Hepatocyte (in vitro differentiated cells): ENCODE measurements at regions not wholly inside any gene's neighbourhood (a gene's known extent, or its start where the extent isn't known, plus 50 kb on each side); places are given as distances from the start of the nearest gene placed in this dataset.

Source experiments
- CTCF ChIP-seq: fragments of 200-600 bp; sonication (generic); IDR thresholded peaks from 2 replicates; pipeline ENCODE4 v1.5.1; 2016; ENCODE audit warnings: antibody characterized with exemption, mild to moderate bottlenecking; ENCODE audit not compliant: poor library complexity
- EZH2 ChIP-seq: fragments of 200-600 bp; sonication (generic); IDR thresholded peaks from 2 replicates; pipeline ENCODE4 v1.6.1; 2016; ENCODE audit warnings: antibody characterized with exemption, mild to moderate bottlenecking, borderline replicate concordance

GRCh38 chr6:111952274-111952673 lies 79.0 kb upstream of the FYN start:
- TF ChIP-seq EZH2 (no peak), CTCF (no peak)
